ENCODE measurements at regions not wholly inside any gene's neighbourhood (a gene's known extent, or its start where the extent isn't known, plus 50 kb on each side); places are given as distances from the start of the nearest gene placed in this dataset.

DNA sequence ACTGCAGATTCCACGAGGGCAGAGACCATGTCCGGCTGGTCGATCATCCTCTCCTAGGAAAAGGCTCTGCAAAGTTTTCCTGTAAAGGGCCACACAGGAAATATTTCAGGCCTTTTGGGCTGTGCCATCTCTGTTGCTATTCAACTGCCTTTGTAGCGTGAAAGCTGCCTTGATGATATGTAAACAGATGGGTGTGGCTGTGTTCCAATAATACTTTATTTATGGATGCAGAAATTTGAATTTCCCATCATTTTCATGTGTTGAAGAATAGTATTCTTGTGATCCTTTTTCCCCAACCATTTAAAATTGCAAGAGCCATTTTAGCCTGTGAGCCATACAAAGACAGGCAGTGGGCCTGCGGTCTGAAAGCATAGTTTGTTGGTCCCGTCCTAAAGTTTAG is 950.7 kb upstream of the RBFOX1 start:
- TF ChIP-seq EGR1 (IDR thresholded peaks at IDR 0.05) (no peak), CEBPB (IDR thresholded peaks at IDR 0.05) (no peak), EP300 (IDR thresholded peaks at IDR 0.05; ENCODE audit: borderline replicate concordance) (no peak), CREB1 (IDR thresholded peaks at IDR 0.05; ENCODE audit: low read depth) (no peak), NFIC (IDR thresholded peaks at IDR 0.05) (no peak), TAF1 (IDR thresholded peaks at IDR 0.05; ENCODE audit: low read depth) (no peak), TCF12 (IDR thresholded peaks at IDR 0.05; ENCODE audit: low read depth) (no peak), FOXM1 (IDR thresholded peaks at IDR 0.05; ENCODE audit: borderline replicate concordance, low read depth) (no peak), YY1 (IDR thresholded peaks at IDR 0.05; ENCODE audit: low read depth) (no peak), ZBTB7A (IDR thresholded peaks at IDR 0.05; ENCODE audit: low read depth) (no peak), TEAD4 (IDR thresholded peaks at IDR 0.05) (no peak)
- TF ChIP-seq, protein P1, sequence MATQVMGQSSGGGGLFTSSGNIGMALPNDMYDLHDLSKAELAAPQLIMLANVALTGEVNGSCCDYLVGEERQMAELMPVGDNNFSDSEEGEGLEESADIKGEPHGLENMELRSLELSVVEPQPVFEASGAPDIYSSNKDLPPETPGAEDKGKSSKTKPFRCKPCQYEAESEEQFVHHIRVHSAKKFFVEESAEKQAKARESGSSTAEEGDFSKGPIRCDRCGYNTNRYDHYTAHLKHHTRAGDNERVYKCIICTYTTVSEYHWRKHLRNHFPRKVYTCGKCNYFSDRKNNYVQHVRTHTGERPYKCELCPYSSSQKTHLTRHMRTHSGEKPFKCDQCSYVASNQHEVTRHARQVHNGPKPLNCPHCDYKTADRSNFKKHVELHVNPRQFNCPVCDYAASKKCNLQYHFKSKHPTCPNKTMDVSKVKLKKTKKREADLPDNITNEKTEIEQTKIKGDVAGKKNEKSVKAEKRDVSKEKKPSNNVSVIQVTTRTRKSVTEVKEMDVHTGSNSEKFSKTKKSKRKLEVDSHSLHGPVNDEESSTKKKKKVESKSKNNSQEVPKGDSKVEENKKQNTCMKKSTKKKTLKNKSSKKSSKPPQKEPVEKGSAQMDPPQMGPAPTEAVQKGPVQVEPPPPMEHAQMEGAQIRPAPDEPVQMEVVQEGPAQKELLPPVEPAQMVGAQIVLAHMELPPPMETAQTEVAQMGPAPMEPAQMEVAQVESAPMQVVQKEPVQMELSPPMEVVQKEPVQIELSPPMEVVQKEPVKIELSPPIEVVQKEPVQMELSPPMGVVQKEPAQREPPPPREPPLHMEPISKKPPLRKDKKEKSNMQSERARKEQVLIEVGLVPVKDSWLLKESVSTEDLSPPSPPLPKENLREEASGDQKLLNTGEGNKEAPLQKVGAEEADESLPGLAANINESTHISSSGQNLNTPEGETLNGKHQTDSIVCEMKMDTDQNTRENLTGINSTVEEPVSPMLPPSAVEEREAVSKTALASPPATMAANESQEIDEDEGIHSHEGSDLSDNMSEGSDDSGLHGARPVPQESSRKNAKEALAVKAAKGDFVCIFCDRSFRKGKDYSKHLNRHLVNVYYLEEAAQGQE (IDR thresholded peaks at IDR 0.05; ENCODE audit: low read depth): no peak
- TF ChIP-seq, protein P2, sequence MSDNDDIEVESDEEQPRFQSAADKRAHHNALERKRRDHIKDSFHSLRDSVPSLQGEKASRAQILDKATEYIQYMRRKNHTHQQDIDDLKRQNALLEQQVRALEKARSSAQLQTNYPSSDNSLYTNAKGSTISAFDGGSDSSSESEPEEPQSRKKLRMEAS (IDR thresholded peaks at IDR 0.05): no peak

DNA sequence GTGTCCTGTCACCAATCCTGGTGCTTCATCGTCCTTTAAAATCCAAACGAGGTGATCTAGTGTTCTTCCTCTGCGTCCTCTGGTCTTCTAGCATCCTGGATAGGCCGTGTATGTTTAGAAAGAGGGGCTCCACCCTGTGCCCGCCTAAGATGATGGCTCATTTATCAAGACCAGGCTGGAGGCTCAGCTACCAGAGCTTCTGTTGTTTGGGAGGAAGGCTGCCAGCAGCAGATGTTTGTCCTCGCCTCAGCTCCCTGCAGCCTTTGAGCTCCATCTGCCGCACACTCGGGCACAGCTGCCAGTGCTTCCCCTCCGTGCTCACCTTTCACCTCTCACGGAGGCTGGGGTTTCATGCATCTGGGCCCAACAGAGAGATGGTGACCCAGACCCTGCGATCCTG is 954.7 kb upstream of the RBFOX1 start:
- TF ChIP-seq, protein P2 (IDR thresholded peaks at IDR 0.05): no peak
- TF ChIP-seq RAD21 (IDR thresholded peaks at IDR 0.05; ENCODE audit: low read depth) (no peak), EGR1 (IDR thresholded peaks at IDR 0.05) (no peak), YY1 (IDR thresholded peaks at IDR 0.05; ENCODE audit: low read depth) (no peak), TAF1 (IDR thresholded peaks at IDR 0.05; ENCODE audit: low read depth) (no peak)

DNA sequence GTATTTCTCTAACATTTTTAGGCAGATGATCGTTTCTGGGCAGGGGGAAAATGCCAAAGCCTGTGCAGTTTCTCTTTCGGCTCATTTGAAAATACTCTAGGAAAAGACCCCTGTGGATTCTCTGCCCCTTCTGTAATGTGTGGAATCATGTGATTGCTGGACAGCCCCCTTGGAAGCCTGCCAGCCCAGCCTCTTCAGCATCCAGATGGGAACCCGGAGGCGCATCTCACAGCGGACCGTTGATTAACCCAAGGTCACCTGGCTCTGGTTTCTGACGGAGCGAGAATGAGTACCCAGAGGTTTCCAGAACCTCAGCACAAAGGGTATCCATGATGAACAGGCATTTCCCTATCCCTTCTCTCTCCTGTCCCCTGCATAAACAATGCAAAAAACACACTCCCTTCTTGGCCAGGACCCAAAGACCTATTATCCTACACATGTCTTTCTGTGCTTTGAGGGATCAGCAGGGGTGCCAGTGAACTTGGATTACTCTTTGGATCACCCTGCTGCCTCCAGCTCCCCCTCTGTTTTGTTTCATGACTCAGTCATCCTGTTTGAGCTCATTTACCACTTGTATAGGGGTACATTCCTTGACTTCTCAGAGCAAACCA is 957.1 kb upstream of the RBFOX1 start:
- TF ChIP-seq TCF12 (IDR thresholded peaks at IDR 0.05; ENCODE audit: low read depth) (no peak), CEBPB (IDR thresholded peaks at IDR 0.05) (no peak), ZBTB7A (IDR thresholded peaks at IDR 0.05; ENCODE audit: low read depth) (no peak), TEAD4 (IDR thresholded peaks at IDR 0.05) (no peak), EP300 (IDR thresholded peaks at IDR 0.05; ENCODE audit: borderline replicate concordance) (no peak), YY1 (IDR thresholded peaks at IDR 0.05; ENCODE audit: low read depth) (no peak)

DNA sequence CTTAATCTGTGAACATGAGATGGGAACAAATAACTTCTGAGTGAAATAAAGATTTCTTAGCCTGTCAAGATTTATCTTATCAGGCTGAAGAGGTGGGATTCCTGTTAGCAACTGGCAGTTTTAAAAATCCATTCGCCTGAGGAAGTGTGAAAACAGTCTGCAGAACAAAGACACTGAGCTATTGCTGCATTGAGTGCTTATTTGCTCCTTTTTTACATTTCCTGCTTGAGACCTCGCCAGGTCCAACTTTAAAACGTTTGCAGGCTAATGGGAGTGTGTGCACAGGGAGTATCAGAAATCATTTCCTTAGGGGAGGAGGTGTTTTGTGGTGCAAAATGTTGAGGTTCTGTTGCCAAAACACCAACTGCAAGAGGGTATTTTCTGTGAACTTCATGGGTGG is 957.8 kb upstream of the RBFOX1 start:
- TF ChIP-seq, protein P2 (IDR thresholded peaks at IDR 0.05): no peak
- no peak for TF ChIP-seq TAF1 (IDR thresholded peaks at IDR 0.05; ENCODE audit: low read depth)
- TF ChIP-seq, protein P3, sequence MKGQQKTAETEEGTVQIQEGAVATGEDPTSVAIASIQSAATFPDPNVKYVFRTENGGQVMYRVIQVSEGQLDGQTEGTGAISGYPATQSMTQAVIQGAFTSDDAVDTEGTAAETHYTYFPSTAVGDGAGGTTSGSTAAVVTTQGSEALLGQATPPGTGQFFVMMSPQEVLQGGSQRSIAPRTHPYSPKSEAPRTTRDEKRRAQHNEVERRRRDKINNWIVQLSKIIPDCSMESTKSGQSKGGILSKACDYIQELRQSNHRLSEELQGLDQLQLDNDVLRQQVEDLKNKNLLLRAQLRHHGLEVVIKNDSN (IDR thresholded peaks at IDR 0.05): no peak
- TF ChIP-seq RAD21 (IDR thresholded peaks at IDR 0.05; ENCODE audit: low read depth): no peak
- no peak for TF ChIP-seq CREB1 (IDR thresholded peaks at IDR 0.05; ENCODE audit: low read depth)

DNA sequence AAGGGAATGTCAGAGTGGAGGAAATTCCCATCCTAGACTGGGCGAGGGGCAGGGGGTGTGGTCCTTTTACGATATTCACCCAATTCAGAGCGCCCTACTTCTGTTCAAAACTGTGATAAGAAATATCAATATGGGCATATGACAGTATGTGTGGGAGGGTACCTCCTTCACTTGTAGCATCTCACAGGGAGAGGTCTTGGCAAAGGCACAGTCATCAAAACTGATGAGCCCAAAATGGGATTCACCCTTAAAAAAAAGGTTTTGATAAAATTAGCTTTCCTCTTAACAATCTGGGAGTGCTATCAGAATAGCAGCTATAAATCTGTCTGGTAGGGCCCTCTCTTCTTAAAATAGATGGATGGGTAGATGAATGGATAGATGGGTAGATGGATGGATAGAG is 967.8 kb upstream of the RBFOX1 start:
- TF ChIP-seq, protein P2 (IDR thresholded peaks at IDR 0.05): no peak
- TF ChIP-seq, protein P1 (IDR thresholded peaks at IDR 0.05; ENCODE audit: low read depth): no peak
- TF ChIP-seq, protein P3 (IDR thresholded peaks at IDR 0.05): no peak
- TF ChIP-seq NFIC (IDR thresholded peaks at IDR 0.05): no peak
- TF ChIP-seq EP300 (IDR thresholded peaks at IDR 0.05; ENCODE audit: borderline replicate concordance): no peak
- no peak for TF ChIP-seq FOXM1 (IDR thresholded peaks at IDR 0.05; ENCODE audit: borderline replicate concordance, low read depth)
- TF ChIP-seq TEAD4 (IDR thresholded peaks at IDR 0.05): no peak

DNA sequence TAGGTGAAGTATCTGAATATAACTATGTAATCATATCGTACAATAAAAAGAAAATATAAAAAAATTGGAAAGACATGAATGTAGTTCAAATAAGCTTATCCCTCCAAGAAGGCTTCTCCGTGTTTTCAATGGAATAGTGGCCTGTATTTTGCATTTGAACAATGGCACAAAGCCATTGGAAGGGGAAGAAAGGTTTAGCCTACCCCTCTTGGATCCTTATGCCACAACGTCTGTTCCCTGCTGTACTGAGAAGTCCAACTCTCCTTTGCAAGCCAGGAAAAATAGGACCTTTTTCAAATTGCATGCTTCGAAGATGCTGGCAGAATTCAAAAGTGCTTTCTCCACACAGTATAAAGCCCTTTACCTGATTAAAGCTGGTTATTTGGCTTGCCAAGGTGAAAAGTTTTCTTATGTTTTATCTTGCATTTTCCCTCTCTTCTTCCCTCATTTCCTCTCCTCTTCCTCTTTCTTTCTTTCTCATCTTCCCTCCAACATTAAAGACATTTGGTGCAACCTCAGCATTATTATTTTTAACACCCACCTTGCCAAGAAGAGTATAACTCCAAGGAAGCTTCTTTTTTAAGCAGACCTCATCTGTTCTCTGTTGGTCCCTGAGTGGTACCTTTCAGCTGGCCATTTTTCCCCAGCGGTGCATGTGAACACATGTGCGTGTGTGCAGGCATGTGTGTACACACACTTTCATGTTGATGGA is 968.6 kb upstream of the RBFOX1 start:
- TF ChIP-seq TCF12 (IDR thresholded peaks at IDR 0.05; ENCODE audit: low read depth) (no peak), CREB1 (IDR thresholded peaks at IDR 0.05; ENCODE audit: low read depth) (no peak), YY1 (IDR thresholded peaks at IDR 0.05; ENCODE audit: low read depth) (no peak), NFIC (IDR thresholded peaks at IDR 0.05) (no peak), FOXM1 (IDR thresholded peaks at IDR 0.05; ENCODE audit: borderline replicate concordance, low read depth) (no peak), EGR1 (IDR thresholded peaks at IDR 0.05) (no peak), RAD21 (IDR thresholded peaks at IDR 0.05; ENCODE audit: low read depth) (no peak), ZBTB7A (IDR thresholded peaks at IDR 0.05; ENCODE audit: low read depth) (no peak), TAF1 (IDR thresholded peaks at IDR 0.05; ENCODE audit: low read depth) (no peak), TEAD4 (IDR thresholded peaks at IDR 0.05) (no peak), EP300 (IDR thresholded peaks at IDR 0.05; ENCODE audit: borderline replicate concordance) (no peak), CEBPB (IDR thresholded peaks at IDR 0.05) (no peak)
- TF ChIP-seq, protein P3 (IDR thresholded peaks at IDR 0.05): no peak
- TF ChIP-seq, protein P1 (IDR thresholded peaks at IDR 0.05; ENCODE audit: low read depth): no peak
- TF ChIP-seq, protein P2 (IDR thresholded peaks at IDR 0.05): no peak

Measured in Ishikawa (cell line).